NCI-H1694 treated with DMSO at 0.1 percent for 48 hours (cell line): ENCODE measurements at regions not wholly inside any gene's neighbourhood (a gene's known extent, or its start where the extent isn't known, plus 50 kb on each side); places are given as distances from the start of the nearest gene placed in this dataset.

Experiments used
- DNase-seq: peaks from one replicate; lab custom pipeline; 2025; lab: John Stamatoyannopoulos, UW

- DNase-seq = no peak
These were observed 531.6 kb upstream of the TBX3 start for GRCh38 chr12:115215544-115215943.

- DNase-seq = no peak
These were observed 529.6 kb upstream of the TBX3 start for GRCh38 chr12:115213538-115214016.

GRCh38 chr12:115213118-115213517 is 529.1 kb upstream of the TBX3 start:
- no peak for DNase-seq

DNA sequence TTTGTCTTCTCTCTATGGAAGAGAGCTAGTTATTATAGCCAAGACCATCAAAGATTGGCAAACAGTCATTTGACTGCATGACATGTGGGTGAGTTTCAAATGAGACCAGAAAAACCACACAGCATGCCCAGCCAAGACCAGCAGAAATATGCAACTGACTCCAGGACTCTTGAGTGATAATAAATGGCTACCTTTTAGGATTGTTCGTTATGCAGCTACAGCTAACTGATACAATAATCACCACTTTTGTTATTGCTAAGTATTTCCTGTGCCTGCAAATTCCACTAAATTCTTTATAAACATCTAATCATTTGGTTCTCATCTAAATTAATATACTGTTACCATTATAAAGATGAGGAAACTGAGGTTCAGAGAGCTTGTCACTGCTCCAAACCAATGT is 528.4 kb upstream of the TBX3 start:
- no peak for DNase-seq

DNA sequence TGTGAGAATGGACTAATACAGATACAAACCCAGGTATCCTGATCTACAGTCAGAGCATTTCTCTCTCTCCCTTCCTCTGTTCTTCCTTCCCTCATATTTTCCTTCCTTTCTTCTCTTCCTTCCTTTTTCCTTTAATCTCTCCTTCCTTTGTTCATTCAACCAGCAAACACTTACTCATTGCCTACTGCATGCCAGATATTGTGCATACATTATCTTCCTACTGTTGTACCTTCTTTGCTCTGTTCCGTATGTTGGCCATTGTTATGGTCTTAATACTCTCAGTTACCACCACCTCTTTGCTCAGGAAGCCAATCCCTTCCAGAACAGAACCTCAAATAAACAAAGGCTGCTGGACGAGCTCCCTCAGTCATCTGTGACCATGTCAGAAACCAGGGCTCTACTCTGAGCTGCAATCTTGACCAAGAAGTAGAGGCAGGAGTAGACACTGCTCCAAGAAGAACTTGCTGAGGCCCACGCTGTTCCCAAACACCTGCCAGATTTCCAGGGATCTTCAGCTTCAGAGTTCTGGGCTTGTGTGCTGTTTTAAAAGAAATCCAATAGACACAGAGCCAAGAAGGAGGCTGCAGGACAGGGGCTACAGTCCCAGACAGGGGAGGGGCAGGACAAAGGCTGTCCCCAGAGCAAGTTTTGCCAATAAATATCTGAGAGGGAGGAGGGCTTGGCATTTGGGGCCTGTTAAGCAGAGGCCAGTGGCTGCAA is 526.7 kb upstream of the TBX3 start:
- no peak for DNase-seq

DNA sequence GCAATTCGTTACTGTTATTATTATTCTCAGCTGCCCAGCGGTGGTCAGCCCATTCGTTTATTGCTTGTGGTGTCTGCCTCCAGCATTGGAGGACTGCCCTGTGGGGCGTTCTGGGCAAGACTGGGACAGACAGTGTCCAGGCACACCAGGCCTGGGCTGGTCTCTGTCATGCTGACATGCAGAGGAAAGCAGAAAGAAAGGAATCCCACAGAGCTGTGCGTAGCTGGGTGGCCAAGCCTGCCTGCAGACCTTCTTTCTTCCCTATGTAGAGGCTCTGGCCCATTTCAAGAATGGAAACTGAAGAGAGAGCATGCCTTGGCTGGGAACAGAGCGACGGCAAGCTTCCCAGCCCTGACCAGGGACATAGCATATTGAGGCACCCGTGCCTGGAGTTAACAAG is 525.3 kb upstream of the TBX3 start:
- DNase-seq = no peak

GRCh38 chr12:115208098-115208497 is 524.1 kb upstream of the TBX3 start:
- DNase-seq = no peak

- no peak for DNase-seq
These were observed 523.4 kb upstream of the TBX3 start for GRCh38 chr12:115207216-115207915.

DNA sequence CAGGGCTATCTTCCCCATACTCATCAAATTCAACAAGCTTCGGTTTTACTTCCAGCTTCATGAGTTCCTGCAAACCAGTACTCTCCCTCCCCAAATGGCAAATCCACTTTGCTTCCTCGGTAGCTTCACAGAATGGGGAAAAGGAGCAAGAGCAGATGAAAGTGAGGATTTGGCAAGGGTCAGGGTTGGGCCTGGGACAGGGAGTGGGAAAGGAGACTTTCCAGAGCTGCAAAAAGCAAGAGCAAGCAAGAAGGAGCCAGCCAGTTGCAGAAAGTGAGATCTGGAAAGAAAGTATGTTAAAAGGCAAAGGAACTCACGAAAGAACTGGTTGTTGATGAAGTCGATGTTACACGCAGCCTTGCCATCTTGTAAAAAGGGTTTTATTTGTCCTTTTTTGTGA is 522.8 kb upstream of the TBX3 start:
- DNase-seq = no peak

GRCh38 chr12:115205755-115206308 is 521.9 kb upstream of the TBX3 start:
- DNase-seq = no peak

GRCh38 chr12:115204957-115205754 is 521.2 kb upstream of the TBX3 start:
- no peak for DNase-seq

GRCh38 chr12:115203701-115204100 is 519.7 kb upstream of the TBX3 start:
- no peak for DNase-seq

DNA sequence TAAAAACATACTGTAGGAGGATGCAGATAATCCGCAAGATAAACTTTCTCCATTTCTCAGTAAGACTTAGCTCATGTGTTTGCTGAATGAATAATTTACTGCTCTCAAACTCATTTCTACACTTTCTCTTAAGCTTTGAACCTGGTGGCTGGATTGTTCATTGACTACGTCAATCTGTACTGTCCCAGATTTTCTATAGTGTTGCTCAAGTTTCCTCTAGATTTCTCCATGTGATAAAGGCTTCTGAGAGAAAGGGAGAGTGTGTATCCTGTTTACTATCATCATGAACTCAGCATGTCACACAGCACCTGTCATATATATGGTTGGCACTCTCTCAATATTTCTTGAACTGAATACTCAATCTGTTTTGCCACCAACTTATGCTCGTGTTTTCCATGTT is 518.0 kb upstream of the TBX3 start:
- DNase-seq = no peak

GRCh38 chr12:115199831-115200230 is 515.9 kb upstream of the TBX3 start:
- no peak for DNase-seq

DNA sequence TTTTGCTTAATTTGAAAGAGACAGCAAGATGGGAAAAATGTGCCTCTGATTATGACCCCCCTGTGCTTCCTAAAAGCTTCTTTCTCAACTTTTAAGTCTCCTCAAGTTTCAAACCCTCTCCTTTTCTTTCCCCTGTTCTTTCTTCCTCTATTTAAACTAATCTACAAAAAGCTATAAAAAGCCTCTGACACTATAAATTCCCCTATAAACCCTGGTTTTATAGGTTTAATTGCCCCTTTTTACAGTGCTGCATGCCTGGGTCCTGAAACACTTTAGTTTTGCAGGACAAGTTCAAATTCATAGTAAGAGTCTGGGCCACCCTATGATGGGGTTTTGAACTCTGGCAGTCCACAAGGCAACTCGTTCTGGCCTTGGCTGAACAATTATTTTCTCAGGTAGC is 510.9 kb upstream of the TBX3 start:
- DNase-seq = no peak

DNA sequence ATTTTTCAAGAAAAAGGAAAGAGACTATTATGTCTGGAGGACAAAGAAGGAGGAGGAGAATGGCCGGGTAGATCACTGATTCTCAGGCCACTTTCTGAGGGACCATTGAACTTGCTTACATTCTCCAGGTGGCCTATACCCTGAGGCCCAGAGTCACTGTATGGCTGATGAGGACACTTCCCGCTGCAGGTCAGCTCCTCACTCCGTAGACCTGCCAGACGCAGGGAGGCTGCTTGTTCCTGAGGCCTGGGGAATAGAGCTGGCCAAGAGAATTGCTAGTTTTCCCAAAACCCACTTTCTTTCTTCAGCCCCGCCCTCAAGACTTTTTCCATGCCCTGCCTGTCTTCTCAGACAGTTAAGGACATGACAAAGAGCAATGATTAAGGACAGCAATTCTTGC is 510.5 kb upstream of the TBX3 start:
- DNase-seq = no peak

GRCh38 chr12:115191342-115191741 is 507.4 kb upstream of the TBX3 start:
- DNase-seq = no peak

GRCh38 chr12:115190010-115190770 is 506.2 kb upstream of the TBX3 start:
- no peak for DNase-seq

GRCh38 chr12:115185506-115185905 is 501.5 kb upstream of the TBX3 start:
- DNase-seq = no peak

- DNase-seq = no peak
These were observed 499.8 kb upstream of the TBX3 start for GRCh38 chr12:115183752-115184151.

- no peak for DNase-seq
These were observed 493.9 kb upstream of the TBX3 start for GRCh38 chr12:115177899-115178298.
